HepG2 (cell line): ENCODE measurements at regions not wholly inside any gene's neighbourhood (a gene's known extent, or its start where the extent isn't known, plus 50 kb on each side); places are given as distances from the start of the nearest gene placed in this dataset.

Experiments
- ATAC-seq: fragments of 200-7000 bp; cut with Tn5 transposase; 3 replicates; pipeline ENCODE4 v1.9.1; 2020; ENCODE audit warnings: mild to moderate bottlenecking, moderate library complexity
- BruUV-seq: library from RNA; stranded (reverse); fragments of 400-500 nt; replicated peaks from 2 replicates; lab custom pipeline; 2021; lab: Mats Ljungman, UMichigan
- CTCF ChIA-PET: fragments of 300-600 bp; formaldehyde crosslinking; extraction: SDS; loops from one replicate; lab custom pipeline; 2021; ENCODE audit warnings: low total read pairs, inconsistent platforms, low intra/inter-chr PET ratio; lab: Yijun Ruan, JAX
- POLR2A ChIA-PET: fragments of 350-600 bp; sonication (Branson Sonifier 250); formaldehyde crosslinking; loops from one replicate; lab custom pipeline; 2020; ENCODE audit warnings: antibody characterized with exemption, inconsistent platforms; lab: Yijun Ruan, JAX
- DNase-seq: peaks from one replicate; pipeline ENCODE4 v3.0.0-alpha.2; 2015; ENCODE audit warnings: low spot score
- FAIRE-seq: peaks from 3 replicates; lab custom pipeline; 2011; peaks lifted over from hg19 to GRCh38; lab: Jason Lieb, UNC
- H2AFZ ChIP-seq: one replicate; pipeline ENCODE4 v1.6.1; 2011; ENCODE audit warnings: low read length, inconsistent platforms
- H3K27ac ChIP-seq: fragments of 300-600 bp; 3 replicates; pipeline ENCODE4 v1.8.0; 2011; ENCODE audit warnings: mixed run types, mild to moderate bottlenecking, mixed read lengths, low read length, inconsistent platforms; ENCODE audit not compliant: insufficient read depth; ENCODE audit errors: extremely low read length
- H3K27me3 ChIP-seq, 2 experiments: fragments of 200-600 bp in 1 of 2; 2 replicates in 1 of 2; 3 replicates in 1 of 2; pipeline versions ENCODE4 v1.6.0 to v1.8.0; 2011; ENCODE audit warnings: low read length in 2 of 2, mild to moderate bottlenecking in 2 of 2, moderate library complexity in 2 of 2, inconsistent platforms in 1 of 2; ENCODE audit not compliant: insufficient read depth in 2 of 2, control insufficient read depth in 1 of 2
- H3K36me3 ChIP-seq, 2 experiments: fragments of 200-600 bp in 1 of 2; replicated peaks in 1 of 2; 2 replicates in 1 of 2; 3 replicates in 1 of 2; pipeline versions ENCODE4 v1.5.1 to v1.8.0; 2011; ENCODE audit warnings: low read length in 2 of 2, inconsistent platforms in 1 of 2; ENCODE audit not compliant: insufficient read depth in 2 of 2, control insufficient read depth in 1 of 2
- H3K4me1 ChIP-seq: 2 replicates; pipeline ENCODE4 v1.5.1; 2012; ENCODE audit warnings: low read length, inconsistent platforms; ENCODE audit not compliant: insufficient read depth
- H3K4me2 ChIP-seq: 2 replicates; pipeline ENCODE4 v1.6.0; 2011; ENCODE audit warnings: low read depth, low read length, inconsistent platforms
- H3K4me3 ChIP-seq, 3 experiments: fragments of 200-600 bp in 1 of 3; sonication (generic), shearing (Covaris generic) in 1 of 3; replicated peaks in 1 of 3; 2 replicates each; pipeline ENCODE4 v1.5.1; 2011 to 2016; ENCODE audit warnings: low read length in 3 of 3, inconsistent platforms in 2 of 3, low read depth in 2 of 3, mild to moderate bottlenecking in 2 of 3, control low read depth in 1 of 3, mixed read lengths in 1 of 3; ENCODE audit not compliant: insufficient read depth in 1 of 3
- H3K79me2 ChIP-seq: one replicate; pipeline ENCODE4 v1.6.1; 2011; ENCODE audit warnings: low read length, inconsistent platforms; ENCODE audit not compliant: insufficient read depth
- H3K9ac ChIP-seq: 2 replicates; pipeline ENCODE4 v1.6.0; 2011; ENCODE audit warnings: mild to moderate bottlenecking, low read depth, low read length, inconsistent platforms; ENCODE audit not compliant: insufficient read depth
- H3K9me3 ChIP-seq: 2 replicates; pipeline ENCODE4 v1.5.1; 2012; ENCODE audit warnings: mild to moderate bottlenecking, low read length
- H4K20me1 ChIP-seq: 2 replicates; pipeline ENCODE4 v1.6.0; 2011; ENCODE audit warnings: inconsistent platforms, mild to moderate bottlenecking, low read length, moderate library complexity; ENCODE audit not compliant: insufficient read depth
- HMG20B ChIP-seq: conservative IDR thresholded peaks from 2 replicates; pipeline ENCODE4 v1.6.1; 2016; ENCODE audit warnings: missing genetic modification reagents, missing compliant biosample characterization
- MZF1 ChIP-seq: sonication (generic); formaldehyde crosslinking; IDR thresholded peaks from 2 replicates; pipeline ENCODE4 v1.8.1; 2023; ENCODE audit warnings: mild to moderate bottlenecking, missing genetic modification reagents, borderline replicate concordance
- NFATC3 ChIP-seq: sonication (generic); formaldehyde crosslinking; IDR thresholded peaks from 2 replicates; pipeline ENCODE4 v1.5.1; 2020; ENCODE audit warnings: mild to moderate bottlenecking, missing genetic modification reagents
- PHF20 ChIP-seq: sonication (generic); formaldehyde crosslinking; IDR thresholded peaks from 2 replicates; pipeline ENCODE4 v1.5.0; 2020; ENCODE audit warnings: mild to moderate bottlenecking, missing genetic modification reagents
- RAD51 ChIP-seq: fragments of 450-650 bp; IDR thresholded peaks from 2 replicates; pipeline ENCODE4 v1.6.1; 2016; ENCODE audit warnings: borderline replicate concordance
- ZFAT ChIP-seq: sonication (generic); formaldehyde crosslinking; conservative IDR thresholded peaks from 2 replicates; pipeline ENCODE4 v1.8.1; 2023; ENCODE audit warnings: missing genetic modification reagents, inconsistent platforms
- ZFP90 ChIP-seq: sonication (generic); formaldehyde crosslinking; IDR thresholded peaks from 2 replicates; pipeline ENCODE4 v1.8.0; 2022; ENCODE audit warnings: missing genetic modification reagents, mild to moderate bottlenecking, inconsistent platforms, borderline replicate concordance
- ZNF205 ChIP-seq: IDR thresholded peaks from 2 replicates; pipeline ENCODE4 v1.6.1; 2018; ENCODE audit warnings: missing biosample characterization, missing genetic modification reagents
- WGBS: methylation state at CpG from one replicate; pipeline ENCODE4 v1.1.6; 2017; ENCODE audit warnings: low lambda C conversion rate; 5-methylcytosine and 5-hydroxymethylcytosine counted together
- in situ Hi-C: cut with HindIII; loops from 2 replicates; pipeline ENCODE4 v1.10.0; 2017; ENCODE audit warnings: low pct_unique_long_range_greater_than_20kb; ENCODE audit not compliant: extremely low pct_ligation_motif_present
- intact Hi-C: fragments of 100-400 bp; cut with micrococcal nuclease; formaldehyde crosslinking; loops from one replicate; pipeline ENCODE4 v1.10.0; 2022; ENCODE audit not compliant: unreplicated experiment
- TF ChIP-seq, protein P1 (sequence below): sonication (generic); formaldehyde crosslinking; IDR thresholded peaks from 2 replicates; pipeline ENCODE4 v1.4.0; 2020; ENCODE audit warnings: missing genetic modification reagents
- TF ChIP-seq, protein P2 (sequence below): sonication (generic); formaldehyde crosslinking; conservative IDR thresholded peaks from 2 replicates; pipeline ENCODE4 v1.4.0; 2020; ENCODE audit warnings: missing genetic modification reagents
- TF ChIP-seq, protein P3 (sequence below): sonication (generic); formaldehyde crosslinking; IDR thresholded peaks from 2 replicates; pipeline ENCODE4 v1.4.0; 2020; ENCODE audit warnings: missing genetic modification reagents, mild to moderate bottlenecking, borderline replicate concordance
- TF ChIP-seq, protein P4 (sequence below): sonication (generic); formaldehyde crosslinking; IDR thresholded peaks from 2 replicates; pipeline ENCODE4 v1.8.1; 2023; ENCODE audit warnings: mild to moderate bottlenecking, missing genetic modification reagents
- TF ChIP-seq, protein P5 (sequence below): sonication (generic); formaldehyde crosslinking; IDR thresholded peaks from 2 replicates; pipeline ENCODE4 v1.5.0; 2020; ENCODE audit warnings: missing genetic modification reagents
- TF ChIP-seq, protein P6 (sequence below): sonication (generic); formaldehyde crosslinking; IDR thresholded peaks from 2 replicates; pipeline ENCODE4 v1.8.1; 2023; ENCODE audit warnings: mild to moderate bottlenecking, missing genetic modification reagents

DNA sequence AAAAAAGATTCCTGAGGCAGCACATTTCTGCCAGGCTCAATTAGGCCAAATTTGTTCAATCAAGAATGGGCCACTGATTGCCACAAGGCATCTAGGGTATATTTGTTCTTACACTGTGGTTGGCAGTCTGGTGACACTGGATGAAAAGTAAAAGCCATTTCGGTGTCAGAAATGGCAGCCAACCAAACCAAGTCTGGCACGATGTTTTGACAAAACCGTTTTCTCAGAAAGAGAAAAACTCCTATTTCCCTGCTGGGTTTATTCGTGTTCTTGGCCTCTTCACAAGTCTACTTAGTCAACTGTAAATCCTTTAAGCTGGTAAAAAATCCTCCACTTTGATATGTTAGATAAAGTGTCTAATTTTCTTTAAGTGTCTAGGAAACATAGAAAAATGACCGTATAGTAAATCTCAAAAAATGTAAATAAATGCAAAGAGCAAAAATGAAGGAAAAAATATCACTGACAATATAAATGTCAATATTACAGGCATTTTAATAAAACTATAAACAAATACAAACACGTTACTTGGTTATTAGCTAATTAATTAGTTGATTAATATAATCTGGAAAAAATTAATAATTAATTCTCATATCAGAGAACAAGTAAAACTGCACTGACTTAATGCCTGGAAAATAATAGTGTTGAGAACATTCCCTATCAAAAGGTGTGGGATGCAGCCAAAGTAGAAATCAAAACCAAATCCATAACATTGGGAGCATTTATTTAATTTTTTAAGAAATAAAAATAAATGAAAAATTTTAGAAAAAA lies 182.0 kb upstream of the ZNF804A start:
- in situ Hi-C loops (no loop called here), intact Hi-C loops (no loop called here)
- no peaks in the 10 kb centered on the region for H3K9me3 ChIP-seq
- no peak overlapping the region for H3K4me3 ChIP-seq
- no peaks in the 10 kb centered on the region for H4K20me1 ChIP-seq
- H3K27ac ChIP-seq, result no peak overlapping the region
- ATAC-seq (no peak), FAIRE-seq (no peak), DNase-seq (no peak)
- H3K36me3 ChIP-seq, result no peaks in the 10 kb centered on the region
- ChIA-PET CTCF (no interaction called here), POLR2A (no interaction called here)
- H3K4me2 ChIP-seq, result no peak overlapping the region
- no peaks in the 10 kb centered on the region for H3K27me3 ChIP-seq
- no TSS peak for BruUV-seq
- no peaks in the 10 kb centered on the region for H3K79me2 ChIP-seq
- no peak overlapping the region for H2AFZ ChIP-seq
- H3K4me1 ChIP-seq, result no peaks in the 10 kb centered on the region
- 8% methylated on average over 6 of the region's 6 CpGs for WGBS
- no peak overlapping the region for H3K9ac ChIP-seq
- TF ChIP-seq, protein P1, sequence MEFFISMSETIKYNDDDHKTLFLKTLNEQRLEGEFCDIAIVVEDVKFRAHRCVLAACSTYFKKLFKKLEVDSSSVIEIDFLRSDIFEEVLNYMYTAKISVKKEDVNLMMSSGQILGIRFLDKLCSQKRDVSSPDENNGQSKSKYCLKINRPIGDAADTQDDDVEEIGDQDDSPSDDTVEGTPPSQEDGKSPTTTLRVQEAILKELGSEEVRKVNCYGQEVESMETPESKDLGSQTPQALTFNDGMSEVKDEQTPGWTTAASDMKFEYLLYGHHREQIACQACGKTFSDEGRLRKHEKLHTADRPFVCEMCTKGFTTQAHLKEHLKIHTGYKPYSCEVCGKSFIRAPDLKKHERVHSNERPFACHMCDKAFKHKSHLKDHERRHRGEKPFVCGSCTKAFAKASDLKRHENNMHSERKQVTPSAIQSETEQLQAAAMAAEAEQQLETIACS, result no peak
- TF ChIP-seq RAD51 (no peak), NFATC3 (CRISPR knock-in tag) (no peak), MZF1 (no peak), HMG20B (CRISPR knock-in tag) (no peak), ZNF205 (CRISPR knock-in tag) (no peak), ZFAT (CRISPR knock-in tag) (no peak), ZFP90 (CRISPR knock-in tag) (no peak), PHF20 (CRISPR knock-in tag) (no peak)
- TF ChIP-seq, protein P2, sequence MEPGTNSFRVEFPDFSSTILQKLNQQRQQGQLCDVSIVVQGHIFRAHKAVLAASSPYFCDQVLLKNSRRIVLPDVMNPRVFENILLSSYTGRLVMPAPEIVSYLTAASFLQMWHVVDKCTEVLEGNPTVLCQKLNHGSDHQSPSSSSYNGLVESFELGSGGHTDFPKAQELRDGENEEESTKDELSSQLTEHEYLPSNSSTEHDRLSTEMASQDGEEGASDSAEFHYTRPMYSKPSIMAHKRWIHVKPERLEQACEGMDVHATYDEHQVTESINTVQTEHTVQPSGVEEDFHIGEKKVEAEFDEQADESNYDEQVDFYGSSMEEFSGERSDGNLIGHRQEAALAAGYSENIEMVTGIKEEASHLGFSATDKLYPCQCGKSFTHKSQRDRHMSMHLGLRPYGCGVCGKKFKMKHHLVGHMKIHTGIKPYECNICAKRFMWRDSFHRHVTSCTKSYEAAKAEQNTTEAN (CRISPR knock-in tag), result no peak
- TF ChIP-seq, protein P3, sequence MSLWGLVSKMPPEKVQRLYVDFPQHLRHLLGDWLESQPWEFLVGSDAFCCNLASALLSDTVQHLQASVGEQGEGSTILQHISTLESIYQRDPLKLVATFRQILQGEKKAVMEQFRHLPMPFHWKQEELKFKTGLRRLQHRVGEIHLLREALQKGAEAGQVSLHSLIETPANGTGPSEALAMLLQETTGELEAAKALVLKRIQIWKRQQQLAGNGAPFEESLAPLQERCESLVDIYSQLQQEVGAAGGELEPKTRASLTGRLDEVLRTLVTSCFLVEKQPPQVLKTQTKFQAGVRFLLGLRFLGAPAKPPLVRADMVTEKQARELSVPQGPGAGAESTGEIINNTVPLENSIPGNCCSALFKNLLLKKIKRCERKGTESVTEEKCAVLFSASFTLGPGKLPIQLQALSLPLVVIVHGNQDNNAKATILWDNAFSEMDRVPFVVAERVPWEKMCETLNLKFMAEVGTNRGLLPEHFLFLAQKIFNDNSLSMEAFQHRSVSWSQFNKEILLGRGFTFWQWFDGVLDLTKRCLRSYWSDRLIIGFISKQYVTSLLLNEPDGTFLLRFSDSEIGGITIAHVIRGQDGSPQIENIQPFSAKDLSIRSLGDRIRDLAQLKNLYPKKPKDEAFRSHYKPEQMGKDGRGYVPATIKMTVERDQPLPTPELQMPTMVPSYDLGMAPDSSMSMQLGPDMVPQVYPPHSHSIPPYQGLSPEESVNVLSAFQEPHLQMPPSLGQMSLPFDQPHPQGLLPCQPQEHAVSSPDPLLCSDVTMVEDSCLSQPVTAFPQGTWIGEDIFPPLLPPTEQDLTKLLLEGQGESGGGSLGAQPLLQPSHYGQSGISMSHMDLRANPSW, result no peak
- TF ChIP-seq, protein P4, sequence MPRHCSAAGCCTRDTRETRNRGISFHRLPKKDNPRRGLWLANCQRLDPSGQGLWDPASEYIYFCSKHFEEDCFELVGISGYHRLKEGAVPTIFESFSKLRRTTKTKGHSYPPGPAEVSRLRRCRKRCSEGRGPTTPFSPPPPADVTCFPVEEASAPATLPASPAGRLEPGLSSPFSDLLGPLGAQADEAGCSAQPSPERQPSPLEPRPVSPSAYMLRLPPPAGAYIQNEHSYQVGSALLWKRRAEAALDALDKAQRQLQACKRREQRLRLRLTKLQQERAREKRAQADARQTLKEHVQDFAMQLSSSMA (CRISPR knock-in tag), result no peak
- TF ChIP-seq, protein P5, sequence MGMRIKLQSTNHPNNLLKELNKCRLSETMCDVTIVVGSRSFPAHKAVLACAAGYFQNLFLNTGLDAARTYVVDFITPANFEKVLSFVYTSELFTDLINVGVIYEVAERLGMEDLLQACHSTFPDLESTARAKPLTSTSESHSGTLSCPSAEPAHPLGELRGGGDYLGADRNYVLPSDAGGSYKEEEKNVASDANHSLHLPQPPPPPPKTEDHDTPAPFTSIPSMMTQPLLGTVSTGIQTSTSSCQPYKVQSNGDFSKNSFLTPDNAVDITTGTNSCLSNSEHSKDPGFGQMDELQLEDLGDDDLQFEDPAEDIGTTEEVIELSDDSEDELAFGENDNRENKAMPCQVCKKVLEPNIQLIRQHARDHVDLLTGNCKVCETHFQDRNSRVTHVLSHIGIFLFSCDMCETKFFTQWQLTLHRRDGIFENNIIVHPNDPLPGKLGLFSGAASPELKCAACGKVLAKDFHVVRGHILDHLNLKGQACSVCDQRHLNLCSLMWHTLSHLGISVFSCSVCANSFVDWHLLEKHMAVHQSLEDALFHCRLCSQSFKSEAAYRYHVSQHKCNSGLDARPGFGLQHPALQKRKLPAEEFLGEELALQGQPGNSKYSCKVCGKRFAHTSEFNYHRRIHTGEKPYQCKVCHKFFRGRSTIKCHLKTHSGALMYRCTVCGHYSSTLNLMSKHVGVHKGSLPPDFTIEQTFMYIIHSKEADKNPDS (CRISPR knock-in tag), result no peak
- TF ChIP-seq, protein P6, sequence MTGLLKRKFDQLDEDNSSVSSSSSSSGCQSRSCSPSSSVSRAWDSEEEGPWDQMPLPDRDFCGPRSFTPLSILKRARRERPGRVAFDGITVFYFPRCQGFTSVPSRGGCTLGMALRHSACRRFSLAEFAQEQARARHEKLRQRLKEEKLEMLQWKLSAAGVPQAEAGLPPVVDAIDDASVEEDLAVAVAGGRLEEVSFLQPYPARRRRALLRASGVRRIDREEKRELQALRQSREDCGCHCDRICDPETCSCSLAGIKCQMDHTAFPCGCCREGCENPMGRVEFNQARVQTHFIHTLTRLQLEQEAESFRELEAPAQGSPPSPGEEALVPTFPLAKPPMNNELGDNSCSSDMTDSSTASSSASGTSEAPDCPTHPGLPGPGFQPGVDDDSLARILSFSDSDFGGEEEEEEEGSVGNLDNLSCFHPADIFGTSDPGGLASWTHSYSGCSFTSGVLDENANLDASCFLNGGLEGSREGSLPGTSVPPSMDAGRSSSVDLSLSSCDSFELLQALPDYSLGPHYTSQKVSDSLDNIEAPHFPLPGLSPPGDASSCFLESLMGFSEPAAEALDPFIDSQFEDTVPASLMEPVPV, result no peak
